ENCODE measurements at regions not wholly inside any gene's neighbourhood (a gene's known extent, or its start where the extent isn't known, plus 50 kb on each side); places are given as distances from the start of the nearest gene placed in this dataset.

DNA sequence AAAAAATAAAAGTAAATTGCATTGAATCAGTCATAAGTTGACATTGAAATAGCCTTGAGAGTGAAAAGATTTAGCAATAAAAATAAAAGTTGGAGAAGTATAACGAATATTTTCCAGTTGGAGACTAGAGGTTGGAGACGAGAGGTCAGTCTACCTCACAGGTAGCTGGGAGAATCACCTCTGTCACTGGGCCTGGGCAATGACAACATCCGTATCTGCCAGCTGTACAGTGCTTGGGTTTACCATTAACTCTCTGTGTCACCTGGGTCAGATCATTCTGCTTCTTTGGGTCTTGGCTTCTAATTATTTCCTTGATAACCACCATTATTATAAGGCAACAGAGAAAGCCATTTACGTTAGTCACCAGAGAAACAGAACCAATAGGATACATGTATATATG, 62.0 kb upstream of the STEAP4 start:
- TF ChIP-seq, protein P1, sequence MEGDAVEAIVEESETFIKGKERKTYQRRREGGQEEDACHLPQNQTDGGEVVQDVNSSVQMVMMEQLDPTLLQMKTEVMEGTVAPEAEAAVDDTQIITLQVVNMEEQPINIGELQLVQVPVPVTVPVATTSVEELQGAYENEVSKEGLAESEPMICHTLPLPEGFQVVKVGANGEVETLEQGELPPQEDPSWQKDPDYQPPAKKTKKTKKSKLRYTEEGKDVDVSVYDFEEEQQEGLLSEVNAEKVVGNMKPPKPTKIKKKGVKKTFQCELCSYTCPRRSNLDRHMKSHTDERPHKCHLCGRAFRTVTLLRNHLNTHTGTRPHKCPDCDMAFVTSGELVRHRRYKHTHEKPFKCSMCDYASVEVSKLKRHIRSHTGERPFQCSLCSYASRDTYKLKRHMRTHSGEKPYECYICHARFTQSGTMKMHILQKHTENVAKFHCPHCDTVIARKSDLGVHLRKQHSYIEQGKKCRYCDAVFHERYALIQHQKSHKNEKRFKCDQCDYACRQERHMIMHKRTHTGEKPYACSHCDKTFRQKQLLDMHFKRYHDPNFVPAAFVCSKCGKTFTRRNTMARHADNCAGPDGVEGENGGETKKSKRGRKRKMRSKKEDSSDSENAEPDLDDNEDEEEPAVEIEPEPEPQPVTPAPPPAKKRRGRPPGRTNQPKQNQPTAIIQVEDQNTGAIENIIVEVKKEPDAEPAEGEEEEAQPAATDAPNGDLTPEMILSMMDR (IDR thresholded peaks at IDR 0.05) = no peak
- no peak for DNase-seq
- Histone ChIP-seq H3K4me1 (ENCODE audit: control insufficient read depth in 1 of 2, insufficient read depth in 2 of 2, low read length in 2 of 2) (no peaks in the 10 kb centered on the region), H3K27me3 (ENCODE audit: control insufficient read depth in 2 of 2, insufficient read depth in 2 of 2, low read length in 2 of 2) (no peaks in the 10 kb centered on the region), H3K79me2 (ENCODE audit: insufficient read depth, low read length) (no peaks in the 10 kb centered on the region), H2AFZ (ENCODE audit: insufficient read depth, low read depth, low read length, poor library complexity, severe bottlenecking) (no peak overlapping the region), H3K4me2 (replicated peaks; ENCODE audit: extremely low read depth, low read length, poor library complexity, severe bottlenecking) (no peak overlapping the region), H3K4me3 (replicated peaks in 1 of 3; ENCODE audit: low read depth in 2 of 3, low read length in 3 of 3) (no peak overlapping the region), H3K9ac (ENCODE audit: insufficient read depth, low read length, poor library complexity, severe bottlenecking) (no peak overlapping the region), H3K9me3 (replicated peaks in 1 of 2; ENCODE audit: control insufficient read depth in 1 of 2, insufficient read depth in 1 of 2, low read length in 2 of 2) (no peaks in the 10 kb centered on the region), H3K36me3 (replicated peaks in 1 of 2; ENCODE audit: control insufficient read depth in 1 of 2, insufficient read depth in 2 of 2, low read length in 2 of 2) (no peaks in the 10 kb centered on the region), H3K27ac (ENCODE audit: low read depth in 1 of 2, low read length in 2 of 2) (no peak overlapping the region), H4K20me1 (ENCODE audit: insufficient read depth, low read length) (no peaks in the 10 kb centered on the region)
- Mint-ChIP-seq H3K27ac (no peak overlapping the region), H3K4me3 (no peak overlapping the region), H3K9me3 (peaks cover 0 to 10% (median 0%) of the 10 kb centered on the region in 7 donors), H3K4me1 (no peaks in the 10 kb centered on the region), H3K36me3 (no peaks in the 10 kb centered on the region), H3K27me3 (ENCODE audit: low read depth in 3 of 3) (peaks cover 0 to 2% (median 2%) of the 10 kb centered on the region in 3 donors)
- intact Hi-C loops (cut with micrococcal nuclease) = no loop called here
- WGBS (ENCODE audit: insufficient coverage) = 100% methylated on average over 3 of the region's 4 CpGs

DNA sequence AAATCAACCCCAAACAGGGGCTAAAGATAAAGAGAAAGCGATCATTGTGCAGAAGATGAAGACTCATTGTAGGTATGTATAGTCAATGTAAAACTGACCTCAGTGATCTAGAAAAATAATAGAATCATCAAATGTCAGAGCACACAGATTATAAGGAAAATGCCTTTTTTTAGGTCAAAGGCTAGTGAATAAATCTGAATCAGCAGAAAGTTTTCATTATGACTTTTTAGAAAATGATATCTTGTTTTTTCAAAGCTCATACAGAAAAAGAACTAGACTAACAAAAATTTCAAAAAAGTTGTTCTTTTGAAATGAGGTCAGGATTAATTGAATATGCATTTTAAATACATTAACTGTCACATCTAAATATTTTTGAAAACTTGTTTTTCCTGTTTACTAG, 60.2 kb upstream of the STEAP4 start:
- Histone ChIP-seq H4K20me1 (ENCODE audit: insufficient read depth, low read length) (no peaks in the 10 kb centered on the region), H3K36me3 (replicated peaks in 1 of 2; ENCODE audit: control insufficient read depth in 1 of 2, insufficient read depth in 2 of 2, low read length in 2 of 2) (no peaks in the 10 kb centered on the region), H3K27ac (ENCODE audit: low read depth in 1 of 2, low read length in 2 of 2) (no peak overlapping the region), H3K4me1 (ENCODE audit: control insufficient read depth in 1 of 2, insufficient read depth in 2 of 2, low read length in 2 of 2) (no peaks in the 10 kb centered on the region), H3K79me2 (ENCODE audit: insufficient read depth, low read length) (no peaks in the 10 kb centered on the region), H3K27me3 (ENCODE audit: control insufficient read depth in 2 of 2, insufficient read depth in 2 of 2, low read length in 2 of 2) (no peaks in the 10 kb centered on the region), H3K4me3 (replicated peaks in 1 of 3; ENCODE audit: low read depth in 2 of 3, low read length in 3 of 3) (no peak overlapping the region), H3K4me2 (replicated peaks; ENCODE audit: extremely low read depth, low read length, poor library complexity, severe bottlenecking) (no peak overlapping the region), H3K9ac (ENCODE audit: insufficient read depth, low read length, poor library complexity, severe bottlenecking) (no peak overlapping the region), H2AFZ (ENCODE audit: insufficient read depth, low read depth, low read length, poor library complexity, severe bottlenecking) (no peak overlapping the region), H3K9me3 (replicated peaks in 1 of 2; ENCODE audit: control insufficient read depth in 1 of 2, insufficient read depth in 1 of 2, low read length in 2 of 2) (no peaks in the 10 kb centered on the region)
- TF ChIP-seq, protein P1 (IDR thresholded peaks at IDR 0.05) = no peak
- Mint-ChIP-seq H3K4me3 (no peak overlapping the region), H3K27me3 (ENCODE audit: low read depth in 3 of 3) (peaks cover 0 to 2% (median 2%) of the 10 kb centered on the region in 3 donors), H3K4me1 (no peaks in the 10 kb centered on the region), H3K9me3 (peaks cover 0 to 10% (median 0%) of the 10 kb centered on the region in 7 donors), H3K36me3 (no peaks in the 10 kb centered on the region), H3K27ac (no peak overlapping the region)
- WGBS (ENCODE audit: insufficient coverage) = no CpG with 5 or more reads among the region's 1 CpG
- intact Hi-C loops (cut with micrococcal nuclease) = no loop called here
- DNase-seq = no peak
